ENCODE measurements at regions not wholly inside any gene's neighbourhood (a gene's known extent, or its start where the extent isn't known, plus 50 kb on each side); places are given as distances from the start of the nearest gene placed in this dataset.

- no peak for TF ChIP-seq CTCF (conservative IDR thresholded peaks at IDR 0.05 in 1 of 2, IDR thresholded peaks at IDR 0.05 in 1 of 2; ENCODE audit: low read depth in 1 of 2, low read length in 2 of 2)
- no peak for TF ChIP-seq EZH2 (IDR thresholded peaks at IDR 0.05; ENCODE audit: low read length, missing control alignments)
These were observed 266.9 kb downstream of the DSC3 start for GRCh38 chr18:30775629-30776028.

All from fibroblast of lung (primary cell).